Thyroid gland (tissue), 4 donors: ENCODE measurements at regions not wholly inside any gene's neighbourhood (a gene's known extent, or its start where the extent isn't known, plus 50 kb on each side); places are given as distances from the start of the nearest gene placed in this dataset.

Experiments
- DNase-seq, 2 donors: peaks; one replicate each; pipeline ENCODE4 v3.0.0-alpha.2; 2019
- H3K27ac ChIP-seq, 3 donors: fragments of 200-600 bp; sonication (generic); 1 replicate in 2 of 3; 2 replicates in 1 of 3; pipeline ENCODE4 v1.5.1; 2016 to 2019; ENCODE audit warnings: mild to moderate bottlenecking in 1 of 3, moderate library complexity in 1 of 3
- H3K27me3 ChIP-seq: fragments of 200-600 bp; sonication (generic); one replicate; pipeline ENCODE4 v1.5.1; 2019
- H3K36me3 ChIP-seq, 2 donors: fragments of 200-600 bp; sonication (generic); one replicate each; pipeline ENCODE4 v1.5.1; 2016 to 2019
- H3K4me1 ChIP-seq, 2 donors: fragments of 200-600 bp; sonication (generic); one replicate each; pipeline ENCODE4 v1.5.1; 2017 to 2019
- H3K4me3 ChIP-seq, 3 donors: fragments of 200-600 bp; sonication (generic); replicated peaks in 1 of 3; 1 replicate in 2 of 3; 2 replicates in 1 of 3; pipeline ENCODE4 v1.5.1; 2016; ENCODE audit warnings: mild to moderate bottlenecking in 1 of 3
- H3K9me3 ChIP-seq: fragments of 200-600 bp; sonication (generic); one replicate; pipeline ENCODE4 v1.5.1; 2017
- POLR2A ChIP-seq, 2 donors: fragments of 450-650 bp; IDR thresholded peaks; one replicate each; pipeline ENCODE4 v1.6.1; 2017; ENCODE audit warnings: antibody characterized with exemption in 2 of 2, mild to moderate bottlenecking in 2 of 2, moderate library complexity in 1 of 2
- WGBS, 2 donors: methylation state at CpG; one replicate each; pipeline ENCODE4 v1.1.5; 2017; 5-methylcytosine and 5-hydroxymethylcytosine counted together
- intact Hi-C: fragments of 100-400 bp; cut with DNase I; formaldehyde crosslinking; loops from one replicate; pipeline ENCODE4 v1.15.1; 2023
- TF ChIP-seq, protein P1 (sequence below), 6 experiments: fragments of 200-600 bp in 3 of 6; fragments of 450-650 bp in 3 of 6; sonication (generic) in 3 of 6; IDR thresholded peaks; one replicate each; pipeline ENCODE4 v1.5.1; 2016 to 2019; ENCODE audit warnings: antibody characterized with exemption in 6 of 6, mild to moderate bottlenecking in 2 of 6, inconsistent platforms in 1 of 6, moderate library complexity in 1 of 6

DNA sequence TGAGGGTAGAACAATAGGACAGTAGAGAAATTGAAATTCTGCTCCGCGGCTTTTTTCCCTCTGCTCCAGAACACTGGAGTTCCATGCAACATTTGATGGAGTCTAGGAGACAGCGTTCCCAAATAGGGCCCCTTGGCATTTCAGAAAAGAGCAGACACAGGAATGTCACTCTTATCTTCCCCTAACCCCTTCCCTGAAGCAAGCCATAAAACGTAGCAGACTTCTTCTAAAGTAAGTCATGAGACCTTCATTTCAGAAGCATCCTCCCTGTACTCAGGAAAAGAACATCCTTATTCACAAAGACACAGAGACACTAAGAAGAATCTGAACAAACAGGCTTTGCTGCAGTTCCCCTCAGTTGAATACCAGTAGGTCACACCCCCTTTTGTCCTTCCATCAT, 296.1 kb upstream of the SOX9 start:
- TF ChIP-seq, protein P1, sequence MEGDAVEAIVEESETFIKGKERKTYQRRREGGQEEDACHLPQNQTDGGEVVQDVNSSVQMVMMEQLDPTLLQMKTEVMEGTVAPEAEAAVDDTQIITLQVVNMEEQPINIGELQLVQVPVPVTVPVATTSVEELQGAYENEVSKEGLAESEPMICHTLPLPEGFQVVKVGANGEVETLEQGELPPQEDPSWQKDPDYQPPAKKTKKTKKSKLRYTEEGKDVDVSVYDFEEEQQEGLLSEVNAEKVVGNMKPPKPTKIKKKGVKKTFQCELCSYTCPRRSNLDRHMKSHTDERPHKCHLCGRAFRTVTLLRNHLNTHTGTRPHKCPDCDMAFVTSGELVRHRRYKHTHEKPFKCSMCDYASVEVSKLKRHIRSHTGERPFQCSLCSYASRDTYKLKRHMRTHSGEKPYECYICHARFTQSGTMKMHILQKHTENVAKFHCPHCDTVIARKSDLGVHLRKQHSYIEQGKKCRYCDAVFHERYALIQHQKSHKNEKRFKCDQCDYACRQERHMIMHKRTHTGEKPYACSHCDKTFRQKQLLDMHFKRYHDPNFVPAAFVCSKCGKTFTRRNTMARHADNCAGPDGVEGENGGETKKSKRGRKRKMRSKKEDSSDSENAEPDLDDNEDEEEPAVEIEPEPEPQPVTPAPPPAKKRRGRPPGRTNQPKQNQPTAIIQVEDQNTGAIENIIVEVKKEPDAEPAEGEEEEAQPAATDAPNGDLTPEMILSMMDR (IDR thresholded peaks at IDR 0.05) = no peak
- TF ChIP-seq POLR2A (IDR thresholded peaks at IDR 0.05) = no peak
- Histone ChIP-seq H3K27ac (no peak overlapping the region), H3K9me3 (no peaks in the 10 kb centered on the region), H3K27me3 (no peaks in the 10 kb centered on the region), H3K36me3 (no peaks in the 10 kb centered on the region), H3K4me1 (no peaks in the 10 kb centered on the region), H3K4me3 (no peak overlapping the region)
- DNase-seq = no peak
- WGBS, 2 donors = 78 to 82% methylated on average over 4 of the region's 4 CpGs
- intact Hi-C loops = no loop called here

DNA sequence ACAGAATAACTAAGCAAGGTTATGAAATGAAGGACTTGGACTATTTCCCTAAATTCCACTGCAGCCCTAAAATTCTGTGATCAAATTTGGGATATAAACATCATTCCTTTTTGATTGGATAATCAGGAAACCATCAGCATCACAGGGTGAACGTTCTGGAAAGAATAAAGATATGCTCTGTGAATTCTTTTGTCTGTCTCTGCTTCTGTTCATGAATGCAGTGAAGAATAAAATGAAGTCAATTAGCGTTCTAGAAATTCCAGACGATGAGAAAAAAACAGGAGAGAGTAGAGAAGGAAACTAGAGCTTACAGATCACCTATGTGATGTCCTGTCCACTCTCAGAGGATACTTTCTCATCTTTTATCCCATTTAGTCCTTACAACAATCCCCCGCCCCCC, 295.1 kb upstream of the SOX9 start:
- no peaks in the 10 kb centered on the region for H3K27me3 ChIP-seq
- no peaks in the 10 kb centered on the region for H3K9me3 ChIP-seq
- DNase-seq = no peak
- intact Hi-C loops = no loop called here
- 62 to 71% methylated on average over 4 of the region's 4 CpGs for WGBS, 2 donors
- H3K4me3 ChIP-seq = no peak overlapping the region
- H3K4me1 ChIP-seq = no peaks in the 10 kb centered on the region
- TF ChIP-seq POLR2A (IDR thresholded peaks at IDR 0.05) = no peak
- TF ChIP-seq, protein P1 (IDR thresholded peaks at IDR 0.05) = no peak
- no peak overlapping the region for H3K27ac ChIP-seq
- no peaks in the 10 kb centered on the region for H3K36me3 ChIP-seq

DNA sequence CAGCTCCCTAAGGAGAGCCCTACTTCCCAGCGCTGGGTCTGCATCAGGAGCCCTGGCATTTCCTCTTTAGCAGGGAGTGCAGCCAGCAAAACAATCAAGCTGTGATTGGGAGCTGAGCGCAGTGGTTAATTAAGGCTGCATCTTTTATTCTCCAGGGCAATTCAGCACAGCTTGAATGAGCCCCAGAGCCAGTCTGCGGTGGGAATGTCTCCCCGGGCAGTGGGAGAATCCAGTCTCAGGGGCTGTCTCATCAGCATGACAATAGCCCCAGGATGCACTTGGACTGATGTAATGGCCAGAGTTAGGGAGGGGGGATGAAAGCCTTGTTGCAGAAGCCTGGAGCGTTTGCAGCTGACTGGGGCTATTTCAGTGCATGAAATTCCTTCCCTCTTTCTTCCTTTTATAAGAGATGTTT, 292.6 kb upstream of the SOX9 start:
- 21 to 29% methylated on average over 5 of the region's 5 CpGs for WGBS, 2 donors
- intact Hi-C loops = no loop called here
- DNase-seq = no peak
- Histone ChIP-seq H3K9me3 (no peaks in the 10 kb centered on the region), H3K36me3 (no peaks in the 10 kb centered on the region), H3K4me3 (no peak overlapping the region), H3K27ac (no peak overlapping the region), H3K27me3 (no peaks in the 10 kb centered on the region), H3K4me1 (no peaks in the 10 kb centered on the region)
- no peak for TF ChIP-seq POLR2A (IDR thresholded peaks at IDR 0.05)
- TF ChIP-seq, protein P1 (IDR thresholded peaks at IDR 0.05) = no peak

DNA sequence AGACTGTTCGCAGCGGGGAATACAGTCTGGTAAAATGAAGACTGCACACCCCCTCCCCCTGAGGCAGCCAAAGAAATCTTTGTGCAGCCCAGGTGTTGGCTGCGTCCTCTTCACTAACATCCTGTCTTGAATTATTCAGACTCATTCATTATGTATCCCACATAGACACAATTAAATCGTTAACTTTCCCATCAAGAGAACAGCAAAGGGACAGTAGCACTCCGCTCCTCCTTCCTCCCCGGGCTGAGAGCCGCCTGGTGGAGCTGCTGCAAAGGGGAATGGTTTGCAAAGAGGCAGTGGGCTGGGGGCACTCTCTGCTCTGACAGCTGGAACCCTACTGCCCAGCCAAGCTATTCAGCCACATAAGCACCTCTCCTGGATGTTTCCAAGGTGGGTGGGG, 290.0 kb upstream of the SOX9 start:
- no peak for DNase-seq
- WGBS, 2 donors = 49 to 57% methylated on average over 7 of the region's 7 CpGs
- Histone ChIP-seq H3K36me3 (no peaks in the 10 kb centered on the region), H3K27me3 (no peaks in the 10 kb centered on the region), H3K9me3 (no peaks in the 10 kb centered on the region), H3K4me3 (no peak overlapping the region), H3K4me1 (no peaks in the 10 kb centered on the region), H3K27ac (no peak overlapping the region)
- TF ChIP-seq POLR2A (IDR thresholded peaks at IDR 0.05) = no peak
- TF ChIP-seq, protein P1 (IDR thresholded peaks at IDR 0.05) = no peak
- intact Hi-C loops = no loop called here

DNA sequence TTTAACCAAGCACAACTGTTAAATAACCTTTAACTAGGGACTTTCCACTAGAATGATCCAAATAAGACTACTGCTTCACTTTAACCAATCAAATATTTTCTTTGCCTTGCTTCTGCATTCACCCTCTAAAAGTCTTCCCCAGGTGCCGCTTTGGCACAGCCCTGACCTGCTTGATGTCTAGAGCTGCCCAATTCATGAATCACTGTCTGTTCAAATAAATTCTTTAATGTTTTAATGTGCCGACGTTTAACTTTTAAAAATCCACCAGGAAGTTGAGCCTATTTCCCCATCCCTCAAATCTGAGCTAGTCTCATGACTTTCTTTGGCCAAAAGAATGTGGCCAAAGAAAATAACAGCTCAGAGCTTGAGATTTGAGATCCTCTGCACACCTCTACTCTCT, 277.8 kb upstream of the SOX9 start:
- WGBS, 2 donors = 72 to 88% methylated on average over 3 of the region's 3 CpGs
- intact Hi-C loops = no loop called here
- H3K4me3 ChIP-seq = no peak overlapping the region
- H3K9me3 ChIP-seq = no peaks in the 10 kb centered on the region
- no peak overlapping the region for H3K27ac ChIP-seq
- H3K27me3 ChIP-seq = no peaks in the 10 kb centered on the region
- TF ChIP-seq POLR2A (IDR thresholded peaks at IDR 0.05) = no peak
- TF ChIP-seq, protein P1 (IDR thresholded peaks at IDR 0.05) = no peak
- no peaks in the 10 kb centered on the region for H3K4me1 ChIP-seq
- no peaks in the 10 kb centered on the region for H3K36me3 ChIP-seq
- DNase-seq = no peak
